ENCODE measurements at regions not wholly inside any gene's neighbourhood (a gene's known extent, or its start where the extent isn't known, plus 50 kb on each side); places are given as distances from the start of the nearest gene placed in this dataset.

DNA sequence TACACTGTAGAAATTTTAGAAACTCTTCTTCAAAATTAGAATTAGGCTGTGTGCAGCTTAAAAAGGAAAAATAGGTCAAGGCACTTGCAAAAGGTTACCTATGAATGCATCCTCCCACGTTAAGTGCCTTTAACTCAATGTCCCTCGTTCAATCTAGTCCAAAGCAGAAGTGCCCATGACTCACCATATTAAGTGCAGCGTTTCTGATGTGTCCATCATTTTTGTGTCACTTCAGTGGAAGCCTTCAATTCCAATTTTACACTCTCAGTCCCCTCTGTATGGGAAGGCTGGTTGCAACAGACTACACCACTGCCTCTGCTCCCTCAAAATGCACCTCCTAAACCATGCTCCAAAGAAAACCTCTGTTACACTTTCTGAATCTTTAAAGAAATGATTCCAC, 53.4 kb downstream of the FOXB1 start:
- DNase-seq (ENCODE audit: low read depth), result no peak

DNA sequence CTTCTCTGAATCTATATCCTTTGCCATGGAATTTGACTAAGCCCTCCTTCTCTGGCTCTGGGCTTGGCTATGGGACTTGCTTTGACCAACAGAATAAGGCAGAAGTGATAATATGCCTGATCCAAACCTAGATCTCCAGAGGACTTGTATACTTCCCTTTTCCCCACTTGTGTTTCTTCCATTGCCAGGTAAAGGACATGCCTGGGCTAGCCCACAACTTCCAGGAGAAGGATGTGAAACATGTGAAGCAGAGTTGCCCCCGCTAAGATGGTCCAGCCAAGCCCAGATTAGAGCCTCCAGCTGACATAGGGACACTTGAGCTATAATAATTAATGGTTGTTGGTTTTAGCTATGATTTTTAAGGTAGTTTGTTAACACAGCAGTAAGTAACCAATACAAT, 55.1 kb downstream of the FOXB1 start:
- no peak for DNase-seq (ENCODE audit: low read depth)

DNA sequence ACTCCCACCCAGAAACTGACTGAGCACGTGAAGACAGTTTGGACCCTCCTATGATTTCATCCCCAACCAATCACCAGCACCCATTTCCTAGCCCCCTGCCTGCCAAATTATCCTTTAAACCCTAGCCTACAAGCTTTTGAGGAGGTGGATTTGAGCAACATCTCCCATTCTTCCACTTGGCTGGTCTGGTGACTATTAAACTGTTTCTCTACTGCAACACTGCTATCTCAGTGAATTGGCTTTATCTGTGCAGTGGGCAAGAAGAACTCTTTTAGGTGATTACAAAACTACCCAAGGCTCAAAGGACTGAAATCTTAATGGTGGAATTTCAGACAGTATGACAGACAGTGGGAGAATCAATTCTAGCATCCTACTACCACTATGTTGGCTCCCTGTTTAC, 57.6 kb downstream of the FOXB1 start:
- DNase-seq (ENCODE audit: low read depth), result no peak

DNA sequence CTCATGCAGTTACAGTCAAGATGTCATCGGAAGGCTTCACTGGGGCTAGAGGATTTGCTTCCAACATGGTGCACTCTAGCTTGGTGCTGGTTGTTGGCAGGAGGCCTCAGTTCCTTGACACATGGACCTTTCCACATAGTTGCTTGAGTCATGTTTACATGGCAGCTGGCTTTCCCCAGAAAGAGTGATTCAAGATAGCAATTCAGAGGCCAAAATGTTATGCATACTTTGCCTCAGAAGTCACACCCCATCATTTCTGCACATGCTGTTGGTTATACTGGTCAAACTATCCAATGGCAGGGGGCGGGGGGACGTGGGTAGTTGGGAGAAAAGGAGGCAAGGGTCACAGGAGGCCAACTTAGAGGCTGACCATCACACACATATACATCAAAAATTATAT, 58.7 kb downstream of the FOXB1 start:
- no peak for DNase-seq (ENCODE audit: low read depth)

DNA sequence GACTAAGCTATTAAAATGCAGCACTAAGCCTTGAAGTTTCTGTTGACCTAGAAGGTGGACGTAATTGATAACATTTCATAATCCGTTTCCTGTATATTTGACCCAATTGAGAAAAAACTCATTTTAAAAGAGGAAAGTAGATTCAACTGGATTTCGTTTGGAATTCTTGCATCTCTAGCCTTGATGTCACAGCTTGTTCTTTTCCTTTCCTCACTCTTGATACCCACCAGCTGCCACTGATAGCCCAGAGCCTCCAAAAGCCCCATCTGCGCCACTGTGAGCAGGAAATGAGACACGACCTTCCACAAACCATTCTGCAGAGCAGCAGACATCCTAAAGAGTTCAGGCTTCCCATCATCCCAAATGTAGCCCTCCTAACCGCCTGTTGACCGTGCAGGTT, 61.8 kb downstream of the FOXB1 start:
- DNase-seq (ENCODE audit: low read depth), result no peak

DNA sequence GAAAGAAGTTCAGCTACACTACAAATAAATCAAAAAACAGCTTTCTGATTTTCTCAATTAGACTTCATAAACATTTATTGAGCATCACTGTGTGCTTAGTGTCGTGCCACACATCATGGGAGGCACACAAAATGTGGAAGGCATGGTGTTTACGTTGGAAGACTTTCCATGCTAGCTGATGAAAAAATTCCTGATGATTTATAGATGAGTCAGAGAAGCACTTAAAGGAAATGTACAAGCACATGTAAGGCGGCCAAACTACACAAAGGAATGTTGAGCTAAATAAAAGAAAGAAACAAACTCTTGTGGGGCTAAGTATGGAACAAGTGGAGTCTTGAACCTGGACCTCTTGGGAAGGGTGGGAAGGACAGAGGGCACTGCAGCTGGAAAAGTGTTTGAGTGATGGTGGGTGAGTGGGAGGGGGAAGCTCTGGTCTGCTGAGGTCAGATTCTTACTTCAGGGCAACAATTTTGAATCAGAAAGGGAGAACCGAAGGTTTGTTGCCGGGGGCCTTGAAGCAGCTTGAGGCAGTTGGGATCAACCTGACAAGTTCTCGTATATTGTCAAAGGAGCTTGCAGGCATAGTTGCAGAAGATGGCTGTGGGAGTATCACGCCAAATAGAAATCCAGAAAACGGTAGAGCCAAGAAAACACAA, 66.9 kb downstream of the FOXB1 start:
- DNase-seq (ENCODE audit: low read depth), result no peak

DNA sequence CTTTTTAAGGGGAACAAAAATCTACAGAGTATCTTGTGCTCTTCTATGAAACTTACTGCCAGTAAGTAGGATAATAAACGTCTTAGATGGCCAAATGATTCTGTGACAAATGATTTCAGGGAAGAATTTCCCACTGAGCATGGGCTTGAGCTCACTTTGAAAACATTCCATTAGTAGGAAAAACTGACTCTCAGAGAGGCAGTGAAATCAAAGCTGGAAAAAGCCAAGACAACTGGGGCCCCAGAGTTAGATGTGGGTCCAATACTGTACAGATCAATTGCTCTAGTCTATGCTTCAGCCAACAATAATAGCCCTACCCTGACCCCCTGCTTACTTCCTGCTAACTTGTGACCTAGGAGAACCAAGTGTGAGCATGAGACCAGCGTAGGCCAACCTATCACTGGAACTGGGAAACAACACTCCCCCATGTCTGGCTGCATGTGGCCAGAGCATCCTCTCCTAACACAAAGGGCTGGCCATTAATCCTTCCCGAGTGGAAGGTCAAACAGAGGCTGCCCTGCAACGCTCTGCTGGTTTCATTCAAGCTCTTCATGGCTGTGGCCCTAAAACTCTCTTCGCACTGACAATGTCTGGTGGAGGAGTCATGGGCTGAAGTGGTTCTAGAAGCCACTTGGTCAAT, 68.8 kb downstream of the FOXB1 start:
- no peak for DNase-seq (ENCODE audit: low read depth)

DNA sequence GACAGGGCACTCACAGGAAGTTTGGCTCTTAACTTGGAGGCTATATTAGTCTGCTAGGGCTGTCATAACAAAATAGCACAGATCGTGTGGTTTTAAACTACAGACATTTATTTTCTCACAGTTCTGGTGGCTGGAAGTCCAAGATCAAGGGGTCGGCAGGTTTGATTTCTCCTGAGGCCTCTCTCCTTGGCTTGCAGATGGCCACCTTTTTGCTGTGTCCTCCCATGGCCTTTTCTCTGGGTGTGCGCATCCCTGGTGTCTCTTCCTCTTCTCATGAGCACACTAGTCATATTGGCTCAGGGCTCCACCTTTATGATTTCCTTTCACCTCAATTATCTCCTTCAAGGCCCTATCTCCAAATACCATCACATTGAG, 69.3 kb downstream of the FOXB1 start:
- DNase-seq (ENCODE audit: low read depth), result no peak

DNA sequence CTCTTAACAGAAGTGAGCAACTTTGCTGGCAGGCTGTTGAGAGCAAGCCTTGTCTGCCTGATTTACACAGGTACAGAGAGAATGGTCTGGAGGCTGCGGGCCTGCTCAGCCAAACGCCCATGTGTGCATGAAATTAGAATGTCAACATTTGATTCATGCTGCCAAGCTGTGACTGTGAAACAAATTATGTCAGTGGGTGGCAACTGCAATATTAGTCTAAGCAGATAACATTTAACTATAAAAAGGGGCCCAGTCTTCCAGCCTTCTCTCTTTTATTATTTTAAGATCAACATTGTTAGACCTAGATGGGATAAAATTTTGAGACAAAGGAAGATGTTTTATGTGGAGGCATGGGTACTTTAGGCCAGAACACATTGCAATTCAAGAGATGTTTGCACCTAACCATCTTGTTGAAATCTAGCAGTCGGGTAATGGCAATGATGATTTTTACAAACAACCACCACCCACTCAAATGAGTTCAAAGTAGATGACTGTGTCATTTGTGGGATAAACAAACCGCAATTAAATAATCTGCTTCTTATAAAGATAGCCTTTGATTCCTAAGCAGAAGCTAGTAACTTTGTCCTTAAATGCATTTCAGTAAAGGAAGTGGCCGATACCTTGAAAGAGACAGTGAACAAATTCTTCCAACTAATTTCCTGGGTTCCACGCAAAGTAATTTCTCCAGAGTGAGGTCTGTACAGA, 70.2 kb downstream of the FOXB1 start:
- DNase-seq (ENCODE audit: low read depth), result no peak

DNA sequence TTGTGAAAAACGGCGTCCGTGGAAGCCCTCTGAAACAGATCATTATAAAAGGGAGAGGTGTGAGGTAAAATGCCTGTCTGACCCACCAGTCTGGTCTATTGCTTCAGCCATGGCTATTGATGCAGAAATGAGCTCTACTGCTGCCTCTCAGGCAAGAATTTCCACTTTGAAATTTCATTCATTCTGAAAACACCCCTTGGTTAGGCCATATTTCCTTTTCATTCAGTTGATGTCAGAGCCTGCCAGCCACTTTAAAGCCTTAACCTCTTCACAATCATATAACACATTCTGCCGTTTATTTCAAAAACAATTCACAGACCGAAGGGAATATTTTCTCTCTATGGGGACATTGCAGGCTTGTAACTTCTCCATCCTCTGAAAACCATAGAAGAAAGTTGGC, 71.9 kb downstream of the FOXB1 start:
- no peak for DNase-seq (ENCODE audit: low read depth)

DNA sequence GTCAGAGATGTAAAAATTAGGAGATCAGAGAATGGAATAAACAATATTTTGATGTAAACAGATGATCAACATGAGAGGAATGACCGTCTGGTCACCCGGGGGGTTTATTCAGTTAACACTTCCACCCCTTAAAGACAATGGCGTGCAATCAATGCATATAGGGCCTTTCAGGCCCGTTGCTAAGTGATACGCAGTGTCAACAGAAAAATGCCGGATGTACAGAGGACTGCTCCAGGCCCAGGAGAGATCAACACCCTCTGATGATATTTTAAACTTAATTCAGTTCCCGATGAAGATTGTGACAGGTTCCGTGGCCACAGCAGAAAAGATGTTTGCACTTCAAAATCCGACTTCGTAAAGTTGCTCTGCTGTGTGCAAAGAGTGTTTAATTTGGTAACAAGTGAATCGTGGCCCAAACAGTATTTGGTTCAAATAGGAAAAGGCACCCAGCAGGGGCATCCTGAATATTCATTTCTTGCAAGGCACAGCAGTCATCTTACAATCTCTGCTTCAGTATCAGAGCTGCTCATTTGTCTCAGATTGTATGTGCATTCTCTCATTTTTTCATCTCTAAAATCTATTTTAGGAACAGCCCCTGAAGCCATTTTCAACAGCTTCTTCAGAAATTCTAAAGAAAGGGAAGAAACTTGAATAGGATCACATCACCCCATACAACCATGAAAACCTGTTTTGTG, 72.6 kb downstream of the FOXB1 start:
- DNase-seq (ENCODE audit: low read depth), result no peak

DNA sequence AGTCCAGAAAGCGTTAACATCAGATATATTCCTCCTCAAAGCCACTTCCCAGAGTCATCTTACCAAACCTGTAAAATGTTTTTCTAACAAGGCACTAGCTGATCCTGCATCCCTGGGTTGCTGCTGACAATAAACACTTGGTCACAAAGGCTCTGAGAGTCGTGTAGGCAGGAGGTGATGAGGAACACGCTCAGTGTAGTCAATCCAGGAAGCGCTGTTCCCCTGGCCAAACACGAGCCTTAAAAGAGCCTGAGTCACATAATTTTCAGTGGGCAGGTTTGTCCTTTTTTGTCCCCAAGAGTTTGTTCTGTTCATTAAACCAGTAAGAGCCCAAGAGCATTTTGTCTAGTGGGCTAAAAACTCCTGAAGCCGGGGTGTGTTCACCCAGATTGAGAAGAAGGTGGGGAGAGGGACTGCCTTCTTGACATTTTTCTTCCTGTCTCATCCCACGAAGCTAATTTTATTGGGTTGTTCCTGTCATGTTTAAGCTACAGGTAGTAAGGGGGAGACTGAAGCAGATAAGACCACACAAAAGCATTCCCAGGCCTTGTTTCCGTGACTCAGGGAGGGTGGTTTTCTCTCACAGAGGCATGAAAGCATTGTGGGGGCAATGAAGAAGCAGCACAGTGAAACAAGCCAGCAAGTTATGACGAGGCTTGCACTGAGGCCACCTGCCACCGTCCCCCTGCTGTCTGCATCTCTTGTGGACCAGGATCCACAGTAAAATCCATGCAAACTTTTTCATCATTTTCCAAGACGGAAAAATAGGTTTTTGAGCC, 73.7 kb downstream of the FOXB1 start:
- DNase-seq (ENCODE audit: low read depth), result no peak

DNA sequence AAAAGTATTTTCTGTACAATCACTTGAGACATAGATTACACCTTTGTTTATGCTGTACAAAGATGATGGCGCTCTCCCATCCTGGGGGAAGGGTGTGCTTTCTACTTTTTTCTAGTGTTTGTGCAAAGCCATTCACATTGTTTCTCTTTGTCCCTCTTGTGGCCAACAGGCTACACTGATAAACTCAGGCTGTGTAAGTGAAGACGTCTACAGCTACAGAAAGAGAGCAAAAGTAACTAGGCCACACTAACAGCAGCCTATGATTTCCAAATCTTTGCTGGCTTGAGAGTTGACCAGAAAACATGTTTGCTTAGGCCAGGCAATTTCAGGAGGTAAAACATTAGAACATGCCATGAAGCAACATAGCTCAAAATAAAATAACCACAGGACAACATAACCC, 75.1 kb downstream of the FOXB1 start:
- no peak for DNase-seq (ENCODE audit: low read depth)

DNA sequence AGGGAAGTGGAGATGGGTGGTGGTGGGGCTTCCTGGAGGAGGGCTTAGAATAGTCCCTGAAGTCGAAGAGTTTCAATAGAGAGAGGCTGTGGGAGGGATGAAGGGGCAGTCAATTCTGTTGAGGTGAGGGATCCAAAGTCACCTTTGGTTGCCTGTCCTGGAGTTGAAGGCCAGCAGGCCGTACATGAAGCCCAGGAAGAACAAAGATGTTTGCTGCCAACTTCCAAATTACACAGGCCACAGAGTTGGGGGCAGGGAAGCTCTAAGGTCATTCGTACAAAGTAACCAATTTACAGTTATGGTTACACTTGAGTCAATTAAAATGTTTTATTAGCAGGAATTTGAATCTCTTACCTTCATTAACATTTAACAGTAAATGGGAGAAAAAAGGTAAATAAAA, 77.9 kb downstream of the FOXB1 start:
- no peak for DNase-seq (ENCODE audit: low read depth)

DNA sequence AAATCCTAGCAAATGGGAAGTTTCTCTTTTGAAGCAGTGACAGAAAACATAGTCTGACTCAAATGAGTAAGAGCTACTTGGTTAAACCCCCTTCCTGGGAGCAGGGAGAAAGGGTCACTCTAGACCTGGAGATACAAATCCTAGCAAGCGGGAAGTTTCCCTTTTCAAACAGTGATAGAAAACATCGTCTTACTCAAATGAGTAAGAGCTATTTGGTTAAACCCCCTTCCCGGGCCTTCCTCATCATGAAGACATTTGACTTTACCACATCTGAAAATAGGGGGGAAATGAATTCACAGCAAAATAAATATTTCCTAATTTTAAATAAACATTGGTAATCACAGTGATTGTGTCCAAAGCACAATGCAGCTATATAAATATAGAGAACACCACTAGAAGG, 79.2 kb downstream of the FOXB1 start:
- no peak for DNase-seq (ENCODE audit: low read depth)

DNA sequence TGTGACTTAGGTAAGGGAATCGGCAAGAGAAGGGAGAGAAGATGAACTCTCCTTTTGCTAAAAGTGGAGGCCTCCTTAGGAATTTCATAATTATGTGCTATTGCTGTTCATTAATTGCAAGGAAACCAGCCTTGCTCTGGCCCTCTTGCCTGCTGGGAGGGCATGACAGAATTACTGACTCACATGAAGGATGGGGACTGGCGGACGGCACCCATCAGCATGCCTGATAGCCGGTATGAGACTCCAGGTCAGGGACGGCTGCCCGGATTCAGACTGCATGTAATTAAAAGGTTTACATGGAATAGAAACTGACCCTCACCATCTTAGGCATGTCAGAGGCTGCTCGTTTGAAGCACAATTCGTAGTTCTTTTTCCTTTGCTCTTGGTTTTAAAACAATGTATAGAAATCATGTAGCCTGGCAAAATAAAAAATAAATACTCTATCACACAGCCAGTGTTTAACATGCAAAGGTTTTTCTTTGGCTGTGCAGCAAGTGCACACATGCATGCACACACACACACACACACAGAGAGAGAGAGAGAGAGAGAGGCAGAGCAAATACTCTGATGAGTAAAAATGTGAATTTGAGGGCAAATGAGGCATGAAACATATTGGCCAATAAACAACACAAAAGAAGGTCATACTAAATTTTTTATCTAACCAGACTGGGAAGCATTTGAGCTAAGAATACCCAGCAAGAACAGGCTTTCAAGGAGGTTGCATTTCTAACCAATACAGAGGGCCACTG, 82.7 kb downstream of the FOXB1 start:
- no peak for DNase-seq (ENCODE audit: low read depth)

DNA sequence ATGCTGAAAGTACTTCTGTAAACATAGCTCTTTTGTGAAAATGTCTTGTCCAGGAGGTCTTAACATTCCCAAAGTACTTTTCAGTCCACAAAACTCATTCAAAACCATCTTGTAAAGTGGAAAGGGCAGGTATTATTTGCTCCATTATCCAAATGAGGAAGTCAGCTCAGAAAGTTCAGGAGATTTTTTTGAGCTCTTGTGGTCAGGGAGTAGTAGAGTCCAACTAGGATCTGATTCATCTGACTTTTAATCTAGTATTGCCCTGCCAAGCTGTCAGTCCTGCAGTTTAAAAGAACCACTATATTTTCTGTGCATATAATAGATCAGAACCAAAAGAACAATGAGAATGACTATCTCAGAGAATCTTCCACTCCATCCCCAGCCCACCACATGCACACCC, 83.5 kb downstream of the FOXB1 start:
- no peak for DNase-seq (ENCODE audit: low read depth)

DNA sequence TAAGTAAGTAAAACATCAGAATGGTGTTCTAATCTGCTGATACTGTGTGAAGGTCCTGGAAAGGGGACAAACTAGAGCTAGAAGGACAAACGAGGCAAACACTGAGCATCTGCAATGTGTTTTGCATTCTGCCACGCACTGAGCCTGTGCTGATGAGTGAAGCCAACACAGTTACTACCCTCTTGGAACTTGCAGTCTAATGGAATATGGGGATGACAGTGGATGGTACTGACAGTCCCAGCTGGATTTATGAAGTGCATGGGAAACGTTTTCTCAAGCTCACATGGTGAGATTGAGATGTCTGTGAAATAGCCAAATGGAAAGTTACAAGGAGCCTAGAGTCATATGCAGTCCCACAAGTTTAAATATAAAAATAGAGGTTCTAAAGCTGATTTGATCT, 86.6 kb downstream of the FOXB1 start:
- no peak for DNase-seq (ENCODE audit: low read depth)

DNA sequence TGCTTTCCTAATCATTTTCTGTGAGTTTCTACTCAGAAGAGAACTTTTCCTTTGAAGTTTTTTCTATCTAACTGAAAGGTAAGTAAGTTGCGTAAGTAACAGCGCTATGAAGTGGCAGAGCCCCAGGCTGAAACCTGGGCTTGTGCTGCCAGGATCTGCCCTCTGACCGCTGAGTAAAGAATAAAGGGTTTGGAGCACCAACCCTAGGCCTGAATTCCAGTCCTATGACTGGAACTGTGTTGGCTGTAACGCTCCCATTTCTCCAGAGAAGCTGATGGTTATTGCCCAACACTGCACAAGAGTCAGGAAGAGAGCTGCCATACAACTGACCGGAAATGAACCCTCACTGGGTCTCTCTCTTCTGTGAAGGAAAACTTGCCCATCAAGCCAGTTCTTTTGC, 87.0 kb downstream of the FOXB1 start:
- DNase-seq (ENCODE audit: low read depth), result no peak

DNA sequence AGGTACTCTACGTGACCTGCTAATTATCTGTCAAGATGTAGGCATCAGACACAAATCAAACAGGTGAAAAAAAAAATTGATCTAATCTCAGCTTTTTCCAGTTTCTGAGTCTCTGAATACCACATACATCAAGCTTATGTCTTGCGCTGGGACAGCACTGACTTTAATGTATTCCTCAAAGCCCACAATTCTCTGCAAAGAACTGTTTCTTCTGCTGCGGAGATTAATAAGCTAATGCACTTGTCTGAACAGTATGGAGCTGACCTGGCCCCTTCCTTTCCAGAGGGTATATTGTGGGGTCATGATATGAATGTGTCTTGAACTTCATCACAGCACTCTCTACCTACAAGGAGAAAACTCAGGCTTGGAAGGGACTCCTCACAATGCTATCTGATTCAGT, 87.8 kb downstream of the FOXB1 start:
- no peak for DNase-seq (ENCODE audit: low read depth)

DNA sequence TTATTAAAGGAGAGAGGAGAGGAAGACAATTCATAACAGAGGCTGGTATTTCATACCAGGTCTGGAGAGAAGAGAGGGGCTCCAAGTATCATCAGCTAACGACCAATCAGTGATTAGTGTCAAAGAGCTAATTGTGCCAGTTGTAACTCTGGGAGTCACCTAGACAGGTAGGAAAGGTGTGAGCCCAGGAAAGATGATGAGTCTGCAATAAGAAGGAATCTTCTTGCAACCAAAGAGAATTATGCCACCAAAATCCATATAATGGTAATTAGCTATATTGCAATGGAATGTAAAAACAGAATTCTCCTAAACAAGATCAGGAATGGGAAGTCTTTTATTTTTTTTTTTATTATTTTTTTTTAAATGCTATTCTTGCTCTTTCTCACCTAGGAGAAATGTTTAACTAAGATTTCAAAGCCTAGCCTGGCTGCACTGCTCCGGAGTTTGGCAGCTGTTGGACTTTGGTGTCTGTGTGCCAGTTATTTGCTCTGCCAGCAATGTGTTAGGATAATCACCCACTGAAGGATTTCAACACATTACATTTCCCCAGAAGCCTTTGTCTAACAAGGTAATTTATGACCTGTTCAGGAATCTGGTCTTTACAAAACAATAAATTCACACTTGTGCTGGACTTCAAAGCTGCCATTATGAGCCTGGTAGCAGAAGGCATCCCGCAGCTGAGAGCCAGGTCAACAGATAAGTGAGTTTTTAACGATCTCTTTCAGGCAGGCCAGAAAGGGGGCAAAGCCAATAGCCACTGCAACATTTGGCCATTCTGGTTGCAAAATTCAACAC, 89.4 kb downstream of the FOXB1 start:
- DNase-seq (ENCODE audit: low read depth), result no peak
